Activated T-helper 9 cell treated with anti-CD3 and anti-CD28 coated beads, Interleukin-2, amount 50 U/mL, for 16 hours (primary cell): ENCODE measurements at regions not wholly inside any gene's neighbourhood (a gene's known extent, or its start where the extent isn't known, plus 50 kb on each side); places are given as distances from the start of the nearest gene placed in this dataset.
"Not testable (repeated sequence)": the region's sequence is repeated elsewhere in the genome, so short reads cannot be mapped to it uniquely, and the experiment has no call there.

Experiments used
- DNase-seq: peaks from one replicate; pipeline ENCODE4 v3.0.0-alpha.2; 2020; ENCODE audit warnings: low read depth

GRCh38 chr3:105119801-105120340, 246.8 kb upstream of the ALCAM start:
- DNase-seq = no peak

GRCh38 chr3:105130911-105131310, 235.8 kb upstream of the ALCAM start:
- no peak for DNase-seq

DNA sequence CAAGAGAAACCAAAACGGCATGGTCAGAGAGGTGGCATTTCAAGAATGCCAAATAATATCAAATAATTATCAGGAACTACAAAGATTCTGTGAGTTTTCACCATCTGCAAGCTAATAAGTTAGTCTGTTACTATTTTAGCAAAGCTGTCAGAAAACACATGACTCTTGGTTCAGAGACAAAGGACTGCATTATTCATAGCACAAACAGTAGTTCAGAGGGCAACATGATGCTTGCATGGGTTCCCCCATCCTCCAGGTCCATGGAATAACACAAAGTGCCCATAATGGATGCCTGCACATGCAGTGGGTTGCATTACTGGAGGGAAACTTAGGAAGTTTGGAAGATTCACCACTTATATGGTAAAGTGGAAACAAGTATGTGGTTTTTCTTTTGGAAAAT, 228.8 kb upstream of the ALCAM start:
- no peak for DNase-seq

DNA sequence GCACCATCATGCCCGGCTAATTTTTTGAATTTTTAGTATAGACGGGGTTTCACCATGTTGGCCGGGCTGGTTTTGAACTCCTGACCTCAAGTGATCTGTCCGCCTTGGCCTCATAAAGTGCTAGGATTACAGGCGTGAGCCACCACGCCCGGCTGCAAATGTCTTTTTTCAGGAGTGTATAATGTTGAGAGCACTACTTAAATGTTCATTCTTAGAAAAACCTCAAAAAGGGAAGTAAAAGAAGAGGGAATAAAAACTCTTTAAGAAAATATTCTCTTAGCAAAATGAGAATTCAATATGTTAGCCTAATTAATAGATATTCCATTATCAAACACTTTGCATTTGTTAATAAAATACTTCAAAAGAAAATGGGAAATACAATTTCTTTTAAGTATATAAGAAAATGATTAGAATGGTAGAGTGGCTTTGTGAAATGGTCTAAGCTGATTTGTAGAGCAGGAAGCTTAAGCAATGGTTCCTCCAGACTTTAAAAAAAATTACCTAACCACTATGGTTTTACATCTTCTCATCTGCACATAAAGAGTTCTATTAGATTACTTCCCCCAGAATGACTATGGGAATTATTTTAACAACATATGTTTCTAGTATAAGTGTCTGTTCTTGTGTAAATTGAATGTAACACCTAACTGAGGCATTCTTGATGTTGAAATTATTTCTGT, 226.7 kb upstream of the ALCAM start:
- no peak for DNase-seq

DNA sequence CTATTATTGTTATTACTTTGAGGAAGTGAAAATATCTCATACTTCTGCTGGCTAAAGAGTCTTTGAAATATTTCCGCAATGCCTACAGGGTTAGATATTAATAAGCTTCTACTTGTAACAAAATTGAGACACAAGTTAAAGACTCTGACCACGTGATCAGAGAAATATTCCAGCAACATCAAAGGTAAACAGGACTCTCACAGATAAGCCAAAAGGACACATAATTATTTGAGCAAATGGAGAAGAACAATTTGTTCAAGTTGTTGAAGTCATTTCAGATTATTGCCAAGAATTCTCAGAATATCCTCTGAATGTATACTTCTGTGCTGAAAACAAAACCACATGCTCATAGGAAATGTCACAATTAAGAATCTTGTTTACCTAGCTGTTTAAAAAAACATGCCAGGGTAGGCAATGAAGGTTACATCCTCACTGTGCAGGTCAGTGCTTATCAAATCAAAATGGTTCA, 225.8 kb upstream of the ALCAM start:
- no peak for DNase-seq

DNA sequence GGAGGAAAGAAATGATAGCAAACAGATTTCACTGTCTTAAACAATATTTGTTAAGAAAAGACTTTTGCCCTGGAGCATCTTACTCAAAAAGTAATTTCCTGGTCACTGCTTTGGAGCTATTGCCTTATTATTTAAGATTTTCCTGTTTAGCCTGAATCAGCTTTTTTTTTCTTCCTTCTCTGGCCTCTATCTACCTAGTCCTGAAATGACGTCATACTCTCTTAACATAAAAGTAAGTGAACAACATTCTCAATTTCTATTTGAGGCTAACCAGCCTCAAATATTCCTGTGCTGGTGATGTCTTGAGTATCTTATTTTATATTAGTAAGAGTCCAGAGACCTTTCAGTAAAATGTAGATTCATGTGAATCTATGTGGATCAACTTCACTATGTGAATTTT, 221.9 kb upstream of the ALCAM start:
- no peak for DNase-seq

- DNase-seq = no peak
Observed at GRCh38 chr3:105145511-105145910, 221.2 kb upstream of the ALCAM start.

GRCh38 chr3:105149197-105149596, 217.5 kb upstream of the ALCAM start:
- DNase-seq = not testable (repeated sequence)

DNA sequence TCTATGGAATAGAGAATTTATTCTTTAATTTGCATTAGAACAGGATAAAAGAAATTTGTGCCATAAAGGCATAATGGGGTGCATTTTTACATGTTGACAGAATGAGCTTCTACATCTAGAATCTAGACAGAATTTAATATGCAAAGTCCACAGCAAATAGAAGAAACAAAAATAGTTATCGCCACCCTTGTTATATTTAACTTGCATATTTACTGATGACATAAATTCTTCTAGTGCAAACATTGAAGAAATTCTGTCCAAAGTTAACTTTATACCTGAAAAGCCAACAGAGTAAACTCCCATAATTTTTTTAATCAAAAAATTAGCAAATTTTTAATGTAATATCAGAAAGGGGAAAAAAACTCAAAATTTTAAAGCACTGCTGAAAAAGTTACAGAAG, 213.7 kb upstream of the ALCAM start:
- DNase-seq = no peak

DNA sequence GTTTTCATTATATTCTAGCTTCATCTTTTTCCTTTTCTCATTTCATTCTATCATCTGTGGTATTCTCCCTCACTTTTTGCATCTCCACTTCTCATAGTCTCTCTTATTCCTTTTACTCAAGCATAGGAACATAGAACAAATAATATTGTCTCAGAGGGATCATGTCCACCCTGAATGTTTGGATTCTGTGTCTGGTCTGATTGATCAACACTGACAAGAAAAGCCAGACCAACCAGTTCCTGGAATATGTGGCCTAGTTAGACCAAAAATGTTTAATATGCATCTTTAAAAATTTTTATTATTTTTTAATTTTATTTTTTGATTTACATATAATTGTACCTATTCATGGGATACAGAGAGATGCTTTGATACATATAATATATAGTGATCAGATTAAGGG, 212.0 kb upstream of the ALCAM start:
- DNase-seq = no peak

GRCh38 chr3:105157067-105157765, 209.5 kb upstream of the ALCAM start:
- DNase-seq = no peak

GRCh38 chr3:105157766-105158085, 209.0 kb upstream of the ALCAM start:
- no peak for DNase-seq

- DNase-seq = no peak
Observed at GRCh38 chr3:105158286-105158685, 208.4 kb upstream of the ALCAM start.

DNA sequence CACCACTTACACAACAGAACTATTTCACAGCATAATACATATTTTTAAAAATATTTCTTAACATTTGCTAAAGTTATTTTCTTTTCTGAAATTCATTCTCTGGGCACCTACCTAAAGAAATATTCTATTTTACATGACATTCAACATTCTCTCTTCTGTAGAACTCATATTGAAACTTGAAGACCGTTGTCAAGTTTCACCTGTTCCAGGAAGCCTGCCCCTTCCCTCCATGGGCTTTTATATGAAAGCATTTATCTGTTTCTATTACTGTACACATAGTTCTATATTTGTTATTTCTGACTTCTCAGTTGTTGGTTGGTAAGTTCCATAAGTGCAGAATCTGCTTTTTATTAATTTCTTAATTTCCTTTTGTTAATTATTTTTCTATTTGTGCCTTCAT, 204.3 kb upstream of the ALCAM start:
- no peak for DNase-seq

DNA sequence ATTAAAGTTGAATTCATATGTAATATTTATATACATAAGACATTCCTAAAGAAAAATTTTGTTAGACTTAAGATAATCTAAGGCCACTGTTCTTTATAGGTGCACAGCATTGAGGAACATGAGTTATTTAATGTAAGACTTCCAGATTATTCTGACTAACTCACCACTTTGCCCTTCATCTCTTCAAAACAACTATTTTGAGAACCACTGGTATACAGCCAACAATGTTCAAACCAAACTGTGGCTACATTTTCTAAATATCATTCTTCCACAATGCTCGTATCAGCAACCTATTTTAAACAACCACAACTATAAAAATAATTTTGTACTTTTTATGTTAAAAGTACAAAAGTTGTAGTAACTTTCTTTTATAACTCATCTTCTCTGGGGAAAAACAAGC, 199.8 kb upstream of the ALCAM start:
- DNase-seq = no peak

DNA sequence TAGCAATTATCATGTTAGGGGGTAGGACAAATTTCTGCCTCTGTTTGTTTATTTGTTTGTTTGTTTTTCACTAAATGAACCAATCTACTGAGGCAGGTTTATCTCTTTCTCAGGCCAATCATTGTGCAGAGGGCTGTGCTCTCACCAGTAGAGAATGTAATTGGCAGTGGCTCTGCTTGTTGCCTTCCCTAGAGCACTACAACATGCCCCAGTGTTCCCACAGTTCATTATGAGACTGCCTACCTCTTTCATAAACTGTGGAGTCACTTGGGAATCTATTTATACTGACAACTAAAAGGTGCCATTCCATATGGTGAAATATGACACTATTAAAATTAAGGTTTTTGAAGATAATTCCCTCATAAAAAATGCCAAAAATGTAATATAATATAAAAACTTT, 196.3 kb upstream of the ALCAM start:
- no peak for DNase-seq

- DNase-seq = no peak
Observed at GRCh38 chr3:105174017-105174615, 192.6 kb upstream of the ALCAM start.

- DNase-seq = no peak
Observed at GRCh38 chr3:105177576-105177975, 189.1 kb upstream of the ALCAM start.

- DNase-seq = no peak
Observed at GRCh38 chr3:105187344-105187743, 179.4 kb upstream of the ALCAM start.

DNA sequence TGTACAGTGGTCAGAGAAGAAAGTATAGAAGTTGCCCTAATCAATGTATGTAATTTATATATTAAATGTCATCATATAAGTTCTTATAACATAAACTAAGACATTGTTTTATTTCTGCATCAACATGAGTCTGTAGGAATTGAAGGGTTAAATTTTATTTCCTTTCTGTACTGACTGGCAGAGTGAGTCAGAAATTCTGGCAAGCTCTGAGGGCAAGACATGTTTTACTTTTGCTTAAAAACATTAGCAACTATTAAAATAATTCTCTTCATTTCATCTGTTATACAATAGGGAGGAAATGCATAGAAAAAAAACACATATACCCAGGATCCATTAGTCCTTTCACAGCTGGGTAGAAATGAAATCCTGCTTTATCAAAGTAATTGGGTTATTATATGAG, 171.4 kb upstream of the ALCAM start:
- no peak for DNase-seq

DNA sequence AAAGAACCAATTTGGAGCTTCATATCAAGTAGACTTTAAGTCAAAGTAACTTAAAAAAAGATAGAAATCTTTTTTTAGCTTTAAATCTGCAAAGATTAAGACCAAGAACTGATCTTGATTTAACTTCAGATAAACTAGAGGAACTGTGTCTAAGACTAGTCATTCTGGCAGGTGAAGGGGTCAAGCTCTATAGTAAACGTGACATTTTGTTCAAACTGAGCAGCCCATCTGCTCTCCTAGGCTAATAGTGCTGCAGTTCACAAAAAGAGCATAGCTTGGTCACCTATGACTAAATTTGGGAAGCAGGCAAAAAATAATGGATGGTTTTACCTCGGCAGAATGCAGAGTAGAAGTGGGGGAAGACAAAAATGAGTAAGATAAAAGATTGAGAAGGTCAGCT, 168.8 kb upstream of the ALCAM start:
- no peak for DNase-seq

DNA sequence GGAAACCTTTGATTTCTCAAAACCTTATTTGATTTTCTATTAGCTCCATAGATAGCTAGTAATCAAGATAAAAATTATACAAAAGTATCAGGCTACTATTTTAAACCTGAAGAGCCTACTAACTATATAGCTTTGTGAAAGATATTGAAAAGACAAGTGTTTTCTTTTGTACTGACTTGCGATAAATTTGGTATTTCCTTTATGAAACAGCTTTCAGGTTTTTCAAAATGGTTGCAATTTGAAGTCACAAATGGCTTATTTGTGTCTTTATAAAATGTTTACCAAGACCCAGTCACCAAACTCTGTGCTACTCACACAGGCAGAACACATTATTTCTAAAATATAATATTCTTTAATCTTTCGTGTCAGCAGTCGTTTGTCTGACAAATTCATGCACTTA, 167.5 kb upstream of the ALCAM start:
- DNase-seq = no peak

- DNase-seq = no peak
Observed at GRCh38 chr3:105210141-105210540, 156.6 kb upstream of the ALCAM start.
